Mesenteric fat pad (tissue), 1 donor: ENCODE measurements at regions not wholly inside any gene's neighbourhood (a gene's known extent, or its start where the extent isn't known, plus 50 kb on each side); places are given as distances from the start of the nearest gene placed in this dataset.

Experiments
- DNase-seq: peaks from one replicate; pipeline ENCODE4 v3.0.0-alpha.2; 2020; ENCODE audit warnings: low spot score
- donor health status: DM: yes; HTN: yes; CAD: no.

- DNase-seq: no peak
Observed at GRCh38 chr1:112788054-112788453, 72.9 kb upstream of the PPM1J start.

DNA sequence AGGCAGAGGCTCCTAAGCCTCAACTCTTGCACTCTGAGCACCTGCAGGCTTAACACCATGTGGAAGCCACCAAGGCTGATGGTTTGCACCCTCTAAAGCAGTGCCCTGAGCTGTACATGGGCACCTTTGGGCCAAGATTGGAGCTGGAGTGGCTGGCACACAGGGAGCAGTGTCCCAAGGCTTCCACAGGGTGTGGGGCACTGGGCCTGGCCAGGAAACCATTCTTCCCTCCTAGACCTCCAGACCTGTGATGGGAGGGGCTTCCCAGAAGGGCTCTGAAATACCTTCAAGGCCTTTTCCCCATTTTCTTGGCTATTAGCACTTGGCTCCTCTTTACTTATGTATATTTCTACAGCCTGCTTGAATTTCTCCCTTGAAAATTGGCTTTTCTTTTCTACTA is 67.9 kb upstream of the PPM1J start:
- DNase-seq: no peak

DNA sequence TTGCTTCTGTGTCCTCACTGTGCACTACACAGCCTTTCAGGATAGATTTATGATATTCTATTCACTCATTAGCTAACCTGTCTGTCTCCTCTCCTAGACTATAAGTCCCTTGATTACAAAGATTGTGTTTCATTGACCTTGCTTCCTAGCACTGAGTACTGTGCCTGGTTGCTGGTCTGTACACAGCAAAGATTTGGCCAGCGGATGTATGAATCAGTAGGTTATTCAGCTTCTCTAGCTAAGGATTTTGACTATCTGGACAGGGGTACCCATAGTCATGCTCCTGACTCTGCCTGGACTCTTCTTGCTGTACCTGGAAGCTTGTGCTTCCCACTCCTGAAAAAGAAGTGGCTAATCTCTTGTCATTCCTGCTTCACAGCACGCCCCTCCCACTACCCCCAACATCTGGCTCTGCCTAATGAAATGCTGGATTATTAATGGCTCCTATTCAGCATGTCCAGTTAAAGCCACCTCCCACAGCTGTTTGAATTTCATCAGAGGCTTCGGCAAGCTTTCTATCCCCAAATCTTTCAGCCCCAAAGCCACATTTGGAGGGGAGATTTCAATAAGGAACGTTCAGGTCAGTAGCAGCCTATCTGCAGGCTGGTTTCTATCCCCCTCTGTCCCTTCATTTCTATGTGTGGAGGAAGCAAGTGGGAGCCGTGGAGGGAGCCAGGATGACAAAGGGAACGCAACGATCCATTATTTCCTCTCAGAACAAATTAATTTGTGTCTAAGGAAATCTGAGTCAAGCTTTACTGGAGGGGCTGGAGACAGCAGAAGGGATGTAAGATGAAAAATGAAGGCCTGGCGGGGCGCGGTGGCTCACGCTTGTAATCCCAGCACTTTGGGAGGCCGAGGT is 64.8 kb upstream of the PPM1J start:
- no peak for DNase-seq

- DNase-seq: no peak
Observed at GRCh38 chr1:112778137-112778536, 63.0 kb upstream of the PPM1J start.

DNA sequence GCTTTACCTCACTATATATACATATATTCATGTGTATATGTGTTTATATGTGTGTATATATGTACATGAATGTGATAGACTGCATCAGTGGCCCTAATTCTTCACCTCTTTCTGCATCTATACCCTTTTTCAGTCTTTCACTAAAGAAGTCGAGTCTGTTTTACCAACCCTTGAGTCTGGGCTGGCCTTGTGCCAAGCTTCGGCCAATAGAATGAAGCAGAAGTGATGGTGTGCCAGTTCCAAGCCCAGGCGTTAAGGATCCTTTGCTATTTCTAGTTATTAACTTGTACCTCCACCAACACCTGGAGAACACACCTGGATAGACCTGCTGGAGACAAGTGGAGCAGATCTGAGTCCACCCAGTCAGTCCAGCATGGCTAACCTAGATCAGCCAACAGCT is 61.6 kb upstream of the PPM1J start:
- DNase-seq: no peak

- no peak for DNase-seq
Observed at GRCh38 chr1:112772781-112773180, 57.6 kb upstream of the PPM1J start.

DNA sequence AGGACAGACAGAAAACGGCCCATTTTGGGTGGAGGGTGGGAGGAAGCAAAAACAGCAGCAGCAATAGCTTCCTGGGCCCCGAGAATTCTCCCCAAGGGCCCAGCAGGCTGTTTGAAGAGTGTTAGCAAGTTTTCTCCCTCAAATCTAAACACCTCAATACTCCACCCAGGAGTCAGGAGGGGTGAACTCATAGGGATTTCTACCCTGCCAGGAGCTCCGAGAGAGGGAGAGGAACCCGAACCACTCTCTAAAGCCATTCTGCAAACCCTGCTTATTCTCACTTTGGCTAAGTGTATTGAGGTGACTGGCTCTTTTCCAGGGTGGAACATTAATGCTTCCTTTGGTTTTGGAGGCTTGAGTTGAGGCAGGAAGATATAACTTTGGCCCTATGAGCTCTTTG is 55.6 kb upstream of the PPM1J start:
- no peak for DNase-seq

GRCh38 chr1:112769611-112770010 is 54.5 kb upstream of the PPM1J start:
- DNase-seq: no peak

DNA sequence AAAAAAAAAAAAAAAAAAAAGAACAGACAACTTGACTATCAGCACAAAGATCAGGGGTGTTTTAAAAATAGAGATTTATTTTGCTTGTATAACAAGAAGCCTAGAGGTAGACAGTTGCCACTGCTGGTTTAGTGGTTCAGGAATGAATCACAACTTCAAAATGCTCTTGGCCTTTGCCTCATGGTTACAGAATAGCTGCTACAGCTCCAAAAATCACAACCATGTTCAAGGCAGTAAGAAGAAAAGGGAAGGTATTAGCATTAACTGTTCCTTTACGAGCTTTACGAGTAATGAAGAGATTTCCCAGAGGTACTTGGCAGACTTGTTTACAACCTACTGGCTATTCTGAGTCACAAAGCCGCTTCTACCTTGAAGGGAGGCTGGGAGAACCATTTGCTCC is 52.5 kb upstream of the PPM1J start:
- DNase-seq: no peak
